ENCODE measurements at regions not wholly inside any gene's neighbourhood (a gene's known extent, or its start where the extent isn't known, plus 50 kb on each side); places are given as distances from the start of the nearest gene placed in this dataset.

GRCh38 chr4:123819362-123820035, 422.9 kb downstream of the SPRY1 start:
- DNase-seq, result no peak

GRCh38 chr4:123821861-123822260, 425.3 kb downstream of the SPRY1 start:
- no peak for DNase-seq

- no peak for DNase-seq
These were observed 425.8 kb downstream of the SPRY1 start for GRCh38 chr4:123822353-123822752.

- DNase-seq, result no peak
These were observed 426.6 kb downstream of the SPRY1 start for GRCh38 chr4:123823244-123823643.

GRCh38 chr4:123824524-123824923, 427.9 kb downstream of the SPRY1 start:
- DNase-seq, result no peak

GRCh38 chr4:123825596-123826291, 429.1 kb downstream of the SPRY1 start:
- DNase-seq, result no peak

GRCh38 chr4:123826896-123827295, 430.3 kb downstream of the SPRY1 start:
- DNase-seq, result no peak

- no peak for DNase-seq
These were observed 430.9 kb downstream of the SPRY1 start for GRCh38 chr4:123827511-123827910.

- DNase-seq, result no peak
These were observed 434.3 kb downstream of the SPRY1 start for GRCh38 chr4:123830930-123831329.

GRCh38 chr4:123832173-123833026, 435.8 kb downstream of the SPRY1 start:
- no peak for DNase-seq

GRCh38 chr4:123833171-123833643, 436.6 kb downstream of the SPRY1 start:
- no peak for DNase-seq

- DNase-seq, result no peak
These were observed 439.4 kb downstream of the SPRY1 start for GRCh38 chr4:123835831-123836590.

- no peak for DNase-seq
These were observed 440.4 kb downstream of the SPRY1 start for GRCh38 chr4:123836851-123837595.

GRCh38 chr4:123838474-123838873, 441.9 kb downstream of the SPRY1 start:
- DNase-seq, result no peak

- DNase-seq, result no peak
These were observed 443.6 kb downstream of the SPRY1 start for GRCh38 chr4:123840197-123840596.

GRCh38 chr4:123841447-123842121, 445.0 kb downstream of the SPRY1 start:
- DNase-seq, result no peak

GRCh38 chr4:123843137-123843536, 446.5 kb downstream of the SPRY1 start:
- DNase-seq, result no peak

- DNase-seq, result no peak
These were observed 447.8 kb downstream of the SPRY1 start for GRCh38 chr4:123844374-123844773.

GRCh38 chr4:123846092-123846491, 449.5 kb downstream of the SPRY1 start:
- no peak for DNase-seq

GRCh38 chr4:123846561-123846960, 450.0 kb downstream of the SPRY1 start:
- DNase-seq, result no peak

GRCh38 chr4:123848606-123849005, 452.0 kb downstream of the SPRY1 start:
- DNase-seq, result no peak

Data from CD4-positive, alpha-beta T cell treated with Interleukin-12 subunit alpha and Interleukin-12 subunit beta, for 1 hour (primary cell).